Germinal center (tissue), 1 donor: ENCODE measurements at regions not wholly inside any gene's neighbourhood (a gene's known extent, or its start where the extent isn't known, plus 50 kb on each side); places are given as distances from the start of the nearest gene placed in this dataset.

Experiments used
- DNase-seq: peaks from one replicate; pipeline ENCODE4 v3.0.0; 2012; ENCODE audit warnings: mixed read lengths, low spot score

DNA sequence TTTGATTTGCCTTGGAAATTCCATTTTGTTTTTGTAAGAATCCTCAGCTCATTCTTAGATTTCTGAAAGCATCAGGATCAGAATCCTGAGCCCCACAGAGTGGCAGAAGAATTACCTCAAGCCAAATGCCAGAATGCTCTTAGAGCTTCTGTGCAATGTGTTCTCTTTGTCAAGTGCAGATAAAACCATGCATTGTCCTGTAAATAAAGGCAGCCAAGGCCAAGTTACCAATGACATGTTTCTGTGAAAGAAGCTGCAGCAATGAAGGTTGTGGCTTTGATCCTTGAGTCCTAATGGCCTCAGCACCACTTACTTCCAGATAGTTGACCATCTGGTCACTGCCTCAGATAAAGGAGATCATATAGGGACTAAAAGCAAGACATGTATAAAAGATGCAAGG lies 343.3 kb upstream of the AKR1E2 start:
- no peak for DNase-seq

- DNase-seq = no peak
Measured at GRCh38 chr10:4481192-4481591, 344.8 kb upstream of the AKR1E2 start.

DNA sequence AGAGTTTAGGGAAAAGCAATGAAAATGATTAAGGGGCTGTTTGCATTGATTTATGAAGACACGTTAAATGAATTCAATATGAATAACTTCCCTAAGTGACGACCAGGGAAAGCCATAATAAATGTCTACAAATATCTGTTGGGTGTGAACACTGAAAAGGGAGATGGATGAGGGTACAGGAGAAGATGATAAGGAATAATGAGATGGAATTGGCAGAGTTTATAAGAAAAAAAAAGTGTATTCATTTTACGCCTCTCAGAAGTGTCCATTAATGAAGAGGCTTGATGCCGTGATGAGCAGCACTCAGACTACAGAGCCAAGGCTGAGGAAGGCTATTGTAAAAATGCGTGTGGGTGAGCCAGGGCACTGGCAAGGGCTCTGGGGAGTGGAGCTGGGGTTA lies 346.7 kb upstream of the AKR1E2 start:
- DNase-seq = no peak

- no peak for DNase-seq
Measured at GRCh38 chr10:4477664-4478063, 348.3 kb upstream of the AKR1E2 start.

- no peak for DNase-seq
Measured at GRCh38 chr10:4475827-4476490, 350.0 kb upstream of the AKR1E2 start.

DNA sequence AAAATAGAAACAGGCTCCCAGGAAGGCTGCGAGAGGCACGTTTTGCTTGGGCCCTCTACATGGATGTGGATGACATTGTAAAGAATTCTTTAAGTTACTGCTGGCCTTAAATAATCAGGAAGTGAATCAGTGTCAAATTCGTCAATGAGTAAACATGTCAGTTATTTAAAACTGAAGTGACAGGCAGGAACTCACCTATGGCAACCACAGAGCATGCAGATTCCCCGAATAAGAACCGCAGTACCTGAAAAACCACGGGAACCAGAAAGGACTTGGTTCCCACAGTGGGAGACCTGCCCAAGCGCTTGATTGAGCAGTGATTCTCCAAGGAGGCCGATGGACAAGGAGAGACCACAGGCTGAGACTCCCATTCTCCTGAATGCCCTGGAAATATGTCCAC lies 351.2 kb upstream of the AKR1E2 start:
- DNase-seq = no peak

DNA sequence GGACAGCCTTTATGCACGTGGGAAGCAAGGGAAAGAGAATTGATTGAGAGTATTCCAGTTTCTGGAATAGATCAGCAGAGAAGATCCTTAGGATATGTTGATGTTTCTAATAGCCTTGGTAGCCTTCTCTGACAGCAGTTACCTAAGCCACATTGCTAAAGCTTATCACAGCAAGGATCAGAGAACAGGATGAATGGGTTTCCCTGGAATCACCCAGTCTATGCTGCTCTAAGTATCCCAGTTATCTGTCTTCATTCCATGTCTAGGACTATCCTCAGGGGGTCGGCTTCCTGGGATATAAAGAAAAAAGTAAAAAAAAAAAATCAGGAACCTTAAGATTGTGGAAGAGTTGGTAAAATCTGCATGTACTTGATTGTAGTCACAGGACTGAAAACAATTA lies 352.0 kb upstream of the AKR1E2 start:
- no peak for DNase-seq

GRCh38 chr10:4472190-4472904 lies 353.7 kb upstream of the AKR1E2 start:
- DNase-seq = no peak

DNA sequence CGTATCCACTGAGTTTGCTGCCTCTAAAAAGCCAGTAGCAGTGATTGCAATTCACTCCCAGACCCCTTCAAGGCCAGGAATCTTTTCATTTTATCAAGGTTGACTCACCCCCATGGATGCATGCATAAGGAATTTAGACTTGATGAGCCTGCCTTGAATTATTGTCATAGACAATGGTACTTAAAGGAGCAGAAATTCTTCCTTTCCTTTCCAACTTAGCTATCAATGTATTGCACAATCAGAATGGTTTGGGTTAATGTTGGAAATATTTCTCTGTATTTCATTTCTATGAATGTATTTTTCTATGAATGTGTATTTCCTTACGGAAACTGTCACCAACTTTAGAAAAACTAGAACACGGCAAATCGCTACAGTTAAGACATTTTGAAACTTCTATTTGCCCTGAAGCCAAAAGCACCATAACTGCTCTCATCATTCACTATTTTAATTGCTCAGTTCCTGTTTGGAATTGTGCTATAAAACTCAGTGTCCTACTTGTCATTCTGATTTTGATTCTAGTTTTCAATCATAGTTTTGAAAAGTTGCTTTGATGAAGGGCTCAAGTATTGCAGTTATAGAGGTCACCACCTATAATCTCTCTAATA lies 355.7 kb upstream of the AKR1E2 start:
- DNase-seq = no peak

DNA sequence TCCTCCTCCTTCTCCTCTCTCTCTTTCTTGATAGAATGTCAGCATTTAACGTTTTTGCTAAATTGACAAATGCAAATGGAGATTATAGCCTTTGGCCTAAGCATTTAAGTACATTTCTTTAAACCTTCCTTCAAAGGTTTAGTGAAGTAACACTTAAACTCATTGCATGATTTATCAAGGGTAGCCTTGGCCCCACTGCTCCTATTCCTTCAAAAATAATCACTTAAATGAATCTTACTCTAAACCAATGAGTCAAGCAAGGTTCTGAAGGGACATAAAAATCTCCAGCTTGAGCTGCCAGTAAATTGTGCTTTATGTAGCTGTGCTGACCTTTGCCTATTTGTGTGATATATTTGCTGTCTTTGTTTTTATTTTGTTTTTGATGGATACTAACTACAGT lies 358.5 kb upstream of the AKR1E2 start:
- DNase-seq = no peak

DNA sequence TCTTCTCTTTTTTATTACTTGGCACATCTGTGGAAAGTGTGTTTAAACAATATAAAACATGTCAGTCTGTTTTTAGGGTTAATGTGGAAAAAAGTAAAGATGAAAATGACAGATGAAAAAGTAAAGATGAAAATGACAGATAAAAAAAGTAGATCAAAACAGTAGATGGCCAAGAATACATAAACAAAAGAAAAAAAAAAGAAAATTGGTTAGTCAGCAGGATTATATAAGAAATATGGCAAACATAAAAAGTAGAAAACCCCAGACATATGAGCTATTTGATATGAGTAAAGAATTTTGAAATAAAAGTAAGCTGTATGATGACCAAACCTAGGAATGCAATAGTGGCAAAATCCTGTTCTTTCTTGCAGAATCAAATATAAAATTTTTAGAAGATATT lies 365.7 kb upstream of the AKR1E2 start:
- no peak for DNase-seq

- DNase-seq = no peak
Measured at GRCh38 chr10:4459531-4459930, 366.5 kb upstream of the AKR1E2 start.

GRCh38 chr10:4457597-4457996 lies 368.4 kb upstream of the AKR1E2 start:
- no peak for DNase-seq

DNA sequence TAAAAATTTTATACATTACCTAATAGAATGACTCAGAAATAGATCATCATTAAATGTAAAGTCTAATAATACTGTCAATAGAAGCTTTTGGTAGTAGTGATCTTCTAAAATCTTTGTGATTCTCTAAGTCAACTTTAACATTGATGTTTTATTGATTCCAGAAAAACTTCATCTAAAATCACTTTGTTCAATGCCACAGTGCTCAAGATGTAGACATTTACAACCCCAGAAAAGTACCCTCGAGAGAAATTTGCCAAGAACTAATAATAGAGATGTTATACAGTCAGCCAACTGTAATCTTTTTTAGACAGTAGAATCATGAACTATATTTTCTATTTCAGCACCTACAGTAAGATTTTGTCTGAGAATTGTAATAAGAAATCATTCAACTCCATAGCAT lies 369.2 kb upstream of the AKR1E2 start:
- no peak for DNase-seq

- no peak for DNase-seq
Measured at GRCh38 chr10:4456279-4456678, 369.7 kb upstream of the AKR1E2 start.

GRCh38 chr10:4453950-4454349 lies 372.1 kb upstream of the AKR1E2 start:
- no peak for DNase-seq

- DNase-seq = no peak
Measured at GRCh38 chr10:4453276-4453675, 372.7 kb upstream of the AKR1E2 start.

DNA sequence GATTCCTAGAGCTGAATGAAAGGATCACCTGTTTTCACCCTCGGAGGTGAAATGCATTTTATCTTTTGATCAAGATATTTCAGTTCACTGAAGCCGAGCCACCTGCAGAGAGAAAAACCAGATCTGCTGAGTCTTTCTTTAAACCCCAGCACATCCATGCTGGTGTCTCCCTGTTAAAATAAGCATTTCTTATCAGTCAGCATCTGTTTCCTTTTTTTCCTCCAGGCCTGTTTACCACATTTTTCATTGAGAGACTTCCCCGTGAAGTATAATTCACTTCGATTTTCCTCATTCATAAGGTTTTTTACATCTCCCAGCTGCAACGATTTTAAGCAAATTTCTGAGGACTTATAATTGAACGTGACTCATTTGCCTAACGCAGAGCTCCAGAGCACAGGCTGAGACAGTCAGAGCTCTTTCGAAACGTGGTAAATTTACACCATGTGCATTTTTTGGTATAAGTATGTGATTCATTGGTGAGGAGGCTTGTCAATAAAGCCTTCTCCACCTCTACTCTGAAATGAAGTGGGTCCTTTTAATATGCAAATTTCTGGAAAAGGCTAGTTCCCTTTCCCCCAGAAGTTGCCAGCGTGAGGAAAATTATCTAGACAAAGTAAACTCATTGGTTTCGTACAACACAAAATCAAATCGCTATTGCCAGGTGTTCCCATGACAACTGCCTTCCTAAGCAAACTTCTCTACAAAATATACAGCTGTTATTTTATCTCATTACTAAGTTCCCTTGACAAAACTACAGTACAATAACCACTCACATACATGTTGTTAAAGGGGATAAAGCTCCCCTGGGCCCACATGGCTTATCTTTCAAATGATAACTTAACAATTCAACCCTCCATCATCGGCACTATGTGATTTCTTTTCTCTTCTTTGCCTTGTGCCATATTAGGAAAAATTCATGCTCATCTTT lies 374.8 kb upstream of the AKR1E2 start:
- no peak for DNase-seq

DNA sequence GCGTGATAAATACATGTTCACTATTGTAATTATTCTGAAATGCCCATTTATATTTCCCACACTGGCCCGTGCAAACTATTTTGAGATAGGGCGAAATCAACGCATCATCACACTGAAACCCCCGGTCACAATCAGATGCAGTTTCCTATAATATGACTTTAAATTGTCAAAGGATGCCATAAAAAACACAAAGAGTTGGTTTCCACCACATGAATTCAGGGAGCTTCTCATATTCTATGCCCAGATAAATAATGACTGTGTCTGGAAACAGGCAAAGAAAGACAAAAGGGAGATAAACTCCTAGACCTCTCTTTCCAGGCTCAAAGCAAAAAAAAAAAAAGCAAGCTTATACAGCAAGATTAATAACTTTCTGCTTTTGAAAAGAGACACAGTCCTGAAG lies 375.8 kb upstream of the AKR1E2 start:
- no peak for DNase-seq

DNA sequence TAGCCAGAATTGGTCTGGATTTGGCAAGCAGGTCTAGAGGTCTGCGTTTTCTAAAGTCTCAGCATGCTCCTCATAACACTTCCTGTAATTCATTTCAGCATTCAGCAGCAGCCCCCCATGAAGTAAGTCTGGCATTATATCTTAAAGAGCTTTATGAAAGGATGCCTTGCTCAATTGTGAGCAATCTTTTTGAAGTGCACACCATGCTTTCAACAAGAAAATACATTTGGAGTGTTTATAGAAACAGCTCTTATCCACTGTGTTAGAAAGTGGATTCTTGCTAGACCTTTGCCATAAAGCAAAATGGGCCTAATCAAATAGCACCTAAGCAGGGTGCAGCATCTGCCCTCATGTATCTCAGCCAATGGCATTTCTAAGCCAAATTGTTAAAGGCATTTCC lies 378.0 kb upstream of the AKR1E2 start:
- no peak for DNase-seq

DNA sequence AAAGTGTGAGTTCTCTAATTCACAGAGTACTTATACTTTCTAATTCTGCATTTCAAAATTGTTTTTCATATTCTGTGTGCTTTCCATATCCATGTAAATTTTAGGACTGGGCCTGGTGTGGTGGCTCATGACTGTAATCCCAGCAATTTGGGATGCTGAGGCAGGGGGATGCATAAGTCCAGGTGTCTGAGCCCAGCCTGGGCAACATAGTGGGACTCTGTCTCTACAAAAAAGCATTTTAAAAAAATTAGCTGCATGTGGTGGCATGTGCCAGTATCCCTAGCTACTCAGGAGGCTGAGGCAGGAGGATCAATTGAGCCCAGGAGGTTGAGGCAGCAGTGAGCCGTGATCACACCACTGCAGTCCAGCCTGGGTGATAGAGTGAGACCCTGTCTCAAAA lies 382.6 kb upstream of the AKR1E2 start:
- DNase-seq = no peak

DNA sequence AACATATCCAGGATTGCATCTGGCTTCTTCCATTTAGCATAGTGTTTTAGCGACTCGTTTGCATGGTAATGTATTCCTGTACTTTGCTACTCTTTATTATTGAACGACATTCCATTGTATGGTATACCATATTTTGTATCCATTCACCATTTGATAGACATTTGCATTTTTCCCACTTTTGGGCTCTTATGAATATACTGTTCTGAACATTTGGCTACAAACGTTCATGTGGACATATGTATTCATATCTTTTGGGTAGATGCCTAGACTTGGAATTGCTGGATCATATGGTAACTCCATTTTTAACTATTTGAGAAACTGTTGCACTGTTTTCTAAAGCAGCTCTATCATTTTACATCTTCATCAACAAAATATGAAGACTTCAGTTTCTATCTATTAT lies 383.7 kb upstream of the AKR1E2 start:
- no peak for DNase-seq

- DNase-seq = no peak
Measured at GRCh38 chr10:4440260-4440659, 385.7 kb upstream of the AKR1E2 start.
